GM18499 (cell line): ENCODE measurements at regions not wholly inside any gene's neighbourhood (a gene's known extent, or its start where the extent isn't known, plus 50 kb on each side); places are given as distances from the start of the nearest gene placed in this dataset.
"Not testable (repeated sequence)": the region's sequence is repeated elsewhere in the genome, so short reads cannot be mapped to it uniquely, and the experiment has no call there.

Experiments
- ATAC-seq: cut with Tn5 transposase; IDR thresholded peaks from one replicate; pipeline ENCODE4 v1.9.1; 2021; ENCODE audit warnings: moderate number of reproducible peaks; ENCODE audit not compliant: insufficient read depth, unreplicated experiment

GRCh38 chr7:55299273-55299967 lies 65.7 kb upstream of the LANCL2 start:
- no peak for ATAC-seq

- ATAC-seq: peak; percentile 36
These were observed 61.9 kb upstream of the LANCL2 start for GRCh38 chr7:55303220-55303619.

GRCh38 chr7:55304018-55304762 lies 60.9 kb upstream of the LANCL2 start:
- ATAC-seq: no peak

GRCh38 chr7:55305135-55305534 lies 60.0 kb upstream of the LANCL2 start:
- no peak for ATAC-seq

GRCh38 chr7:55306331-55306730 lies 58.8 kb upstream of the LANCL2 start:
- no peak for ATAC-seq

GRCh38 chr7:55307123-55307916 lies 57.8 kb upstream of the LANCL2 start:
- no peak for ATAC-seq

- no peak for ATAC-seq
These were observed 56.8 kb upstream of the LANCL2 start for GRCh38 chr7:55308186-55308929.

- peak; percentile 91 for ATAC-seq
These were observed 55.8 kb upstream of the LANCL2 start for GRCh38 chr7:55309040-55309991.

- no peak for ATAC-seq
These were observed 54.7 kb upstream of the LANCL2 start for GRCh38 chr7:55310287-55311025.

GRCh38 chr7:55311892-55312291 lies 53.2 kb upstream of the LANCL2 start:
- not testable (repeated sequence) for ATAC-seq

GRCh38 chr7:55313671-55314070 lies 51.5 kb upstream of the LANCL2 start:
- ATAC-seq: not testable (repeated sequence)

GRCh38 chr7:55314967-55315366 lies 50.2 kb upstream of the LANCL2 start:
- no peak for ATAC-seq
